OCI-M2 (cell line): ENCODE measurements at regions not wholly inside any gene's neighbourhood (a gene's known extent, or its start where the extent isn't known, plus 50 kb on each side); places are given as distances from the start of the nearest gene placed in this dataset.
"Not testable (repeated sequence)": the region's sequence is repeated elsewhere in the genome, so short reads cannot be mapped to it uniquely, and the experiment has no call there.

ENCODE experiments used
- DNase-seq: peaks from one replicate; lab custom pipeline; 2025; ENCODE audit not compliant: unreplicated experiment; lab: John Stamatoyannopoulos, UW

GRCh38 chr12:89072294-89073026 is 279.8 kb downstream of the DUSP6 start:
- no peak for DNase-seq

GRCh38 chr12:89070603-89071002 is 281.7 kb downstream of the DUSP6 start:
- no peak for DNase-seq

GRCh38 chr12:89069431-89069830 is 282.9 kb downstream of the DUSP6 start:
- DNase-seq = no peak

- DNase-seq = no peak
These were observed 284.7 kb downstream of the DUSP6 start for GRCh38 chr12:89067421-89068187.

GRCh38 chr12:89064780-89065179 is 287.5 kb downstream of the DUSP6 start:
- no peak for DNase-seq

GRCh38 chr12:89064151-89064550 is 288.1 kb downstream of the DUSP6 start:
- no peak for DNase-seq

- DNase-seq = no peak
These were observed 289.3 kb downstream of the DUSP6 start for GRCh38 chr12:89062996-89063395.

GRCh38 chr12:89059721-89060541 is 292.4 kb downstream of the DUSP6 start:
- no peak for DNase-seq

GRCh38 chr12:89059056-89059455 is 293.2 kb downstream of the DUSP6 start:
- DNase-seq = no peak

- DNase-seq = no peak
These were observed 293.9 kb downstream of the DUSP6 start for GRCh38 chr12:89058402-89058801.

- DNase-seq = not testable (repeated sequence)
These were observed 298.5 kb downstream of the DUSP6 start for GRCh38 chr12:89053817-89054216.

- no peak for DNase-seq
These were observed 301.1 kb downstream of the DUSP6 start for GRCh38 chr12:89051065-89051677.

- no peak for DNase-seq
These were observed 304.4 kb downstream of the DUSP6 start for GRCh38 chr12:89047856-89048418.

GRCh38 chr12:89041078-89041477 is 311.2 kb downstream of the DUSP6 start:
- no peak for DNase-seq

- DNase-seq = no peak
These were observed 311.9 kb downstream of the DUSP6 start for GRCh38 chr12:89040146-89040964.

GRCh38 chr12:89038831-89039512 is 313.3 kb downstream of the DUSP6 start:
- DNase-seq = no peak

- no peak for DNase-seq
These were observed 319.2 kb downstream of the DUSP6 start for GRCh38 chr12:89033062-89033461.

GRCh38 chr12:89029961-89030360 is 322.3 kb downstream of the DUSP6 start:
- no peak for DNase-seq

- DNase-seq = no peak
These were observed 327.7 kb downstream of the DUSP6 start for GRCh38 chr12:89024580-89024979.
